ENCODE measurements at regions not wholly inside any gene's neighbourhood (a gene's known extent, or its start where the extent isn't known, plus 50 kb on each side); places are given as distances from the start of the nearest gene placed in this dataset.

DNA sequence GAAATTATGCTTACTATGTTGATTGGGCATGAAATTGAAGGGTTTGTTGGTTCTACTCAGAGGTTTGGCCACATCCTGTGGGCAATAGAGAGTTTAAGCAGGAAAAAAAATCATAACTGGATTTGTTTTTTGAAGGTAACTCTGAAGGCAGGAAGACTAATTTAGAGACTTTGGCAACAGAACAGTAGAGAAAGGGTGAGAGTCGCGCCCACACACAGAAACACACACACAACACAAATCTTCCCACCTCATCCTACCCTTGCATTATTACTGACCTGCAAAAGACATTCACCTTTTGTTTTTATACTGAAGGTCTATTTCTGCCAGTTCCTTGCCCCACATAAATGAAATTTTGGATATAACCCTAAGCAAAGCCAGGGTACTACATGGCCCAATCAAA is 270.6 kb downstream of the TBL1XR1 start:
- FAIRE-seq = no peak
- TF ChIP-seq POU2F2 (IDR thresholded peaks at IDR 0.05; ENCODE audit: low read depth, low read length) = no peak
- TF ChIP-seq PAX5 (IDR thresholded peaks at IDR 0.05; ENCODE audit: insufficient read depth, low read length, severe bottlenecking) = no peak
- no peak for TF ChIP-seq SPI1 (IDR thresholded peaks at IDR 0.05; ENCODE audit: low read depth, low read length)
- TF ChIP-seq TAF1 (IDR thresholded peaks at IDR 0.05; ENCODE audit: low read depth, low read length) = no peak
- no peak for TF ChIP-seq POLR2A (IDR thresholded peaks at IDR 0.05; ENCODE audit: low read depth, low read length)
- TF ChIP-seq POLR2AphosphoS5 (IDR thresholded peaks at IDR 0.05; ENCODE audit: low read depth, low read length) = no peak
- no peak for DNase-seq (ENCODE audit: insufficient read length, low spot score)

DNA sequence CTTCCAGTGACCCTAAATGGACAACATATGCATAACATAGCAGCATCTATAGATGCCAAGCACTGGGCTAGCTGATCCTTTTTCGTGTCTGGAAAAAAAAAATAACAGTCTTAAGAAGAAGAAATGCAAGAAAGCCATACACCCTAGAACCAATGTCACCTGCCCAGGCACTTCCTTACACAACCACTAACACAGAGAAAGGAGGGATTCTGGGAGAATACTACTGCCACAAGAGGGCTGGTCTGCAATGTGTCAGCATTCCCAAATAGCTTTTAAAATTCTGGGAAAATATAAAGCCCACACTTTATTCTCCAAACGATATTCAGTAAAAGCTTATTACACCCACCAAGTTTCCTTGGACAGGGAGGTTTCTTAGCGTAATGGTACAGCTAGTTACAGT is 271.2 kb downstream of the TBL1XR1 start:
- TF ChIP-seq SPI1 (IDR thresholded peaks at IDR 0.05; ENCODE audit: low read depth, low read length) (no peak), TAF1 (IDR thresholded peaks at IDR 0.05; ENCODE audit: low read depth, low read length) (no peak), POU2F2 (IDR thresholded peaks at IDR 0.05; ENCODE audit: low read depth, low read length) (no peak), POLR2AphosphoS5 (IDR thresholded peaks at IDR 0.05; ENCODE audit: low read depth, low read length) (no peak), POLR2A (IDR thresholded peaks at IDR 0.05; ENCODE audit: low read depth, low read length) (no peak), PAX5 (IDR thresholded peaks at IDR 0.05; ENCODE audit: insufficient read depth, low read length, severe bottlenecking) (no peak)
- FAIRE-seq = no peak
- DNase-seq (ENCODE audit: insufficient read length, low spot score) = no peak

DNA sequence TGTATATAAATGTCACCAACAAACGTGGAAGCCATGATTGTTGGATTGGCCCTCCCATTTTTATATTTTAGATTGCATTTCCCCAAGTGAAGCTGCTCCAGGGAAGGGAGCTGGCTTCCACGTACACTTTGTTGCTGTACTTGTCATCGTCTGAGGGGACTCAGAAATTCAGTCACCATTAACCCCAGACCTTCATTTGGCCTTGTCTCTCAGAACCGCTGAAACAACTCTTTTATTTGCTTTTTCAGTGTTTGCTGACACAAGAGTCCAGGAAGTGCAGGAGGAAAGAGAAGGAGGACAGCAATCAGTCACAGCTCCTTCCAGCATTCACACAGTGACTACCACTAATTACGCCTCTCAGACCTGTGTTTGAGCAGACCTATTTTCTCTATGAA is 276.5 kb downstream of the TBL1XR1 start:
- DNase-seq (ENCODE audit: insufficient read length, low spot score) = no peak
- TF ChIP-seq TAF1 (IDR thresholded peaks at IDR 0.05; ENCODE audit: low read depth, low read length) (no peak), POLR2A (IDR thresholded peaks at IDR 0.05; ENCODE audit: low read depth, low read length) (no peak), POLR2AphosphoS5 (IDR thresholded peaks at IDR 0.05; ENCODE audit: low read depth, low read length) (no peak), PAX5 (IDR thresholded peaks at IDR 0.05; ENCODE audit: insufficient read depth, low read length, severe bottlenecking) (no peak), POU2F2 (IDR thresholded peaks at IDR 0.05; ENCODE audit: low read depth, low read length) (no peak), SPI1 (IDR thresholded peaks at IDR 0.05; ENCODE audit: low read depth, low read length) (no peak)
- FAIRE-seq = no peak

DNA sequence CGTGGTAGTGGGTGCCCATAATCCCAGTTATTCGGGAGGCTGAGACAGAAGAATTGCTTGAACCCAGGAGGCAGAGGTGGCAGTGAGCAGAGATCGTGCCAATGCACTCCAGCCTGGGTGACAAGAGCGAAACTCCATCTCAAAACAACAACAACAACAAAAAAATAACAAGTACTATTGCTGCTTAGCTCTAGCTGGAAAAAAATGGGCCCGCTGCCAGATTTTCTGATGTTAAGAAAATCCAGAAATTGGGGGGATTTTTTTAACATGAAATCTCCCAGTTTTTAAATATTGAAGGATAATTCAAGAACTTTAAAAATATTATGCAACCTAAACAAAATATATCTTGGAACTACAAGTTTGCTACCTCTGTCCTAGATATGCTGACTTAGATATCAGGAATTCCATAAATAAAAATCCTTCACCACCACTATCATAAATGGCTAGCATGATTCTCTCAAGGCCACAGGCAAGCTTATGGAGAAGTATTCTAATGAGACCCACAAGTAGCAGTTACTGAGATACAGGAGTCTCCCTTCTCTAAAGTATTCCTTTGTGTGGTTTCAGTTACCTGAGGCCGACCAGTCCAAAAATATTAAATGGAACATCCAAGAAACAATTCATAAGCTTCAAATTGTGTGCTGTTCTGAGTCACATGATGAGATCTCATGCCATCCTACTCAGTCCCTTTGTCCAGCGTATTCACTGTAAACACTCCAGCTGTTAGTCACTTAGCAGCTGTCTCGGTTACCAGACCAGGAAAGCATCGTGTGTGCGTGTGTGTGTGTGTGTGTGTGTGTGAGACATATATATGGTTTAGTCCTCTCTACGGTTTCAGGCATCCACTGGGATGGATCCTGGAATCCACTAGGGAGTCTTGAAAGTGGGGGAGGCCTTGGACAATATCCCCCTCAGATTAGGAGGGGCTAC is 277.2 kb downstream of the TBL1XR1 start:
- TF ChIP-seq PAX5 (IDR thresholded peaks at IDR 0.05; ENCODE audit: insufficient read depth, low read length, severe bottlenecking) (no peak), POLR2A (IDR thresholded peaks at IDR 0.05; ENCODE audit: low read depth, low read length) (no peak), POLR2AphosphoS5 (IDR thresholded peaks at IDR 0.05; ENCODE audit: low read depth, low read length) (no peak)
- FAIRE-seq (no peak), DNase-seq (ENCODE audit: insufficient read length, low spot score) (no peak)

DNA sequence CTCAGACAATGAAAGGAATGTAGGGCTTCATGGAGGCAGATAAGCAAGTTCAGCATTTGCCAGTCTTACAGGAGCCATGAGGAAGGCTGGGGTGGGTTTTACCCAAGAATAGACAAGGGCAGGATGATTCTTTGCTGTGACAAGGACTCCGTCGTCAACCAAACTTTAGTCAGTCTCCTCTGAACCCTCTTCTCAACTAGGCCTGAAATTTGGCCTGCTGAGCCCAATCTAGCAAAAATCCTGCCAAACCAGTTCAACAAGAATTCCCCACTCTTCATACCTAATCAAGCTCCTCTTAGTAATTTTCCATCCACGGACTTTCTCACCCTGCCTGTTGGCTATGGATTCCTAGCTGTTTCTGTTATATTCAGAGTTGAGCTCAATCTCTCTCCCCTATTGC is 280.5 kb downstream of the TBL1XR1 start:
- TF ChIP-seq POLR2AphosphoS5 (IDR thresholded peaks at IDR 0.05; ENCODE audit: low read depth, low read length) (no peak), SPI1 (IDR thresholded peaks at IDR 0.05; ENCODE audit: low read depth, low read length) (no peak), TAF1 (IDR thresholded peaks at IDR 0.05; ENCODE audit: low read depth, low read length) (no peak), POLR2A (IDR thresholded peaks at IDR 0.05; ENCODE audit: low read depth, low read length) (no peak), PAX5 (IDR thresholded peaks at IDR 0.05; ENCODE audit: insufficient read depth, low read length, severe bottlenecking) (no peak), POU2F2 (IDR thresholded peaks at IDR 0.05; ENCODE audit: low read depth, low read length) (no peak)
- FAIRE-seq = no peak
- DNase-seq (ENCODE audit: insufficient read length, low spot score) = no peak

DNA sequence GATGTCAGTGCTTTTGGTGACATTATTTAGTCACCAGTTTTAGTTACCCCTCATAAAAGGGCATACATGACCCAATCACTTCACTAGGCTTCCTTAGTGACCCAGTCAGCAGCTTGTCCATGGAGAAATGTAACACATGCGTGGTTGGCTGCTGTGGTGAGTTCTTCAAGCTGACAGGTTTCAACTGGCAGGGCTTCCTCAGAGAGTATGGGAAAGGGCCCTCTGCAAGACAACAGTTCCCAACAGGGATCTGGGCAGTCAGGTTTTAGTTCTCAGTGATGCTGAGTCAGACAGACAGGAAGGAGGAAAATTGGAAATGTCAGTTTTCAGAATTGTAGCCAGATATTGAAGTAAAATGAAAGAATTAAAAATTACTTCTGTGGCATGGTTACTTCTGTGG is 282.5 kb downstream of the TBL1XR1 start:
- DNase-seq (ENCODE audit: insufficient read length, low spot score) (no peak), FAIRE-seq (no peak)
- TF ChIP-seq POLR2A (IDR thresholded peaks at IDR 0.05; ENCODE audit: low read depth, low read length) (no peak), PAX5 (IDR thresholded peaks at IDR 0.05; ENCODE audit: insufficient read depth, low read length, severe bottlenecking) (no peak), POLR2AphosphoS5 (IDR thresholded peaks at IDR 0.05; ENCODE audit: low read depth, low read length) (no peak), SPI1 (IDR thresholded peaks at IDR 0.05; ENCODE audit: low read depth, low read length) (no peak), POU2F2 (IDR thresholded peaks at IDR 0.05; ENCODE audit: low read depth, low read length) (no peak), TAF1 (IDR thresholded peaks at IDR 0.05; ENCODE audit: low read depth, low read length) (no peak)

DNA sequence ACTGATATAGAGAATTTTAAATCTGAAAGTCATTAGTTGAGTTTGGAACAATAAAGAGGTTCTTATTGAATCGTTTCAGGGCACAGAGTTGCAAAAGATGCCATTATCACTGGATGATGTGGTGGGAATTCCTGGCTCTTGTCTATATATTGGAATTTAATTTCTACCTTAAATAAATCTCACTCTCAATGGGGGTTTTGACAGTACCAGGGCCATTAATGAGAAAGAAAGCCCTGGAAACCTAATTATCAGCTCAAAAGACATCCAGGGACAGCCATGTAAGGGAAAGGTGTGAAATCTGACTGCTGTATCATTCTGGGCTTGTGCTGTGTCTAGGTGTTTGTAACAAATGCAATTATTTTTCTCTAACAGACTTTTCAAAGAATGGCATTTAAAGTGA is 285.7 kb downstream of the TBL1XR1 start:
- FAIRE-seq (no peak), DNase-seq (ENCODE audit: insufficient read length, low spot score) (no peak)
- TF ChIP-seq POLR2AphosphoS5 (IDR thresholded peaks at IDR 0.05; ENCODE audit: low read depth, low read length) (no peak), PAX5 (IDR thresholded peaks at IDR 0.05; ENCODE audit: insufficient read depth, low read length, severe bottlenecking) (no peak)

DNA sequence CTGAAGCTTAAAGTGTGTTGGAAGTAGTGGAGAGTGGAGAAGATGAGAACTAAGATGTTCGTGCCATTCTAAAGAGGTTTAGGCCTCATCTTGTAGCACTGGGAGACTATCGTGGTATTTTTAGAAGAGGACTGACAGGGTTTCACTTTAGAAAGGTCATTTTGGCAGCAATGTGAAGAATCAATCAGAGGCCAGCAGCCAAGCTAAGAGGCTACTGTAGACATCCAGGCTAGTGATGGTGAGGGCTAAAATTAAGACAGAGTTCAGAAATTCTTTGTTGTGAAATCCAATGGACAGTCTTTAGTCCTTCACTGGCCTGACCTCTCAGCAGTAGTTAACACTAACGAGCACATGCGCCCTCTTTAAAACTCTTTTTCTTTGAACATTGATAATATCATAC is 288.2 kb downstream of the TBL1XR1 start:
- TF ChIP-seq POLR2A (IDR thresholded peaks at IDR 0.05; ENCODE audit: low read depth, low read length) (no peak), PAX5 (IDR thresholded peaks at IDR 0.05; ENCODE audit: insufficient read depth, low read length, severe bottlenecking) (no peak), SPI1 (IDR thresholded peaks at IDR 0.05; ENCODE audit: low read depth, low read length) (no peak), TAF1 (IDR thresholded peaks at IDR 0.05; ENCODE audit: low read depth, low read length) (no peak), POLR2AphosphoS5 (IDR thresholded peaks at IDR 0.05; ENCODE audit: low read depth, low read length) (no peak), POU2F2 (IDR thresholded peaks at IDR 0.05; ENCODE audit: low read depth, low read length) (no peak)
- FAIRE-seq (no peak), DNase-seq (ENCODE audit: insufficient read length, low spot score) (no peak)

DNA sequence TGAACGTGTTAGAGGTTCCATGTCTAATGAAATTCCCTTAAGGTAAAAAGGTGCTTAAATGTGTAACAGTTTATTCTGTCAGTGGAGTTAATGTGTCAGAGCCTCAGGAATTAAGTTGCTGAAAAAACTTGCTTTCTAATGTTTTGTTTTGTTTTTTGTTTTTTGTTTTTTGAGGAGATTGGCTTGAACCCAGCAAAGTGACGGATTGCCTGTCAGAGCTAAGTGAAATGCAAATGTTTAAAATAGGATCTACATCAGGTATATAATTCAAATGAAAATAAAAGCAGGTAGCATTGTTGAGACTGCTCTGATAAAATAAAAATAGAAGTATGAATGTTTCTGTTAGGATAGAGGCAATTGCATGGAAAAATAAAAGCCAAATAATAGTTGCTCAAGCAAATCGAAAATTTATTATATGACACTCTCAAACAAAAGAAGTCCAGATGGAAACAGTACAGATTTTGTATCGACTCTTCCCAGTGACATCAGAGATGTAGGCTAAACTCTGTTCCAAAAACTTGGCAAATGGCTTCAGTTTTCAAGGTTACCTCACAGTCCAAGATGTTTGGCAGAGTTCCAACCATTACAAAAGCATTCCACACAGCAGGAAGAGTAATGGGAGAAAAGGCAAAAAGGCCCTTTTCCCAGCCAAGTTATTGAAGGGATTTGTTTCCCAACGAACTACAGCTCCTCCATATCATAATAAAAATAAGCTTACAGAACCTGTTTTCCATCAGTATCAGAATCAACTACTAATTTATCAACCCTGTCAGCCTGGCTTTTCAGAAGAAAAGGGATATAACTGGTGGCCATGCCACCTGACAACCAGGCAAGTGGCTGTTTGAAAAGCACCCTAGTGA is 291.0 kb downstream of the TBL1XR1 start:
- no peak for DNase-seq (ENCODE audit: insufficient read length, low spot score)
- FAIRE-seq = no peak
- TF ChIP-seq POLR2A (IDR thresholded peaks at IDR 0.05; ENCODE audit: low read depth, low read length) (no peak), PAX5 (IDR thresholded peaks at IDR 0.05; ENCODE audit: insufficient read depth, low read length, severe bottlenecking) (no peak), POU2F2 (IDR thresholded peaks at IDR 0.05; ENCODE audit: low read depth, low read length) (no peak), TAF1 (IDR thresholded peaks at IDR 0.05; ENCODE audit: low read depth, low read length) (no peak), SPI1 (IDR thresholded peaks at IDR 0.05; ENCODE audit: low read depth, low read length) (no peak), POLR2AphosphoS5 (IDR thresholded peaks at IDR 0.05; ENCODE audit: low read depth, low read length) (no peak)

All from GM12891 (cell line).